ENCODE measurements at regions not wholly inside any gene's neighbourhood (a gene's known extent, or its start where the extent isn't known, plus 50 kb on each side); places are given as distances from the start of the nearest gene placed in this dataset.

DNA sequence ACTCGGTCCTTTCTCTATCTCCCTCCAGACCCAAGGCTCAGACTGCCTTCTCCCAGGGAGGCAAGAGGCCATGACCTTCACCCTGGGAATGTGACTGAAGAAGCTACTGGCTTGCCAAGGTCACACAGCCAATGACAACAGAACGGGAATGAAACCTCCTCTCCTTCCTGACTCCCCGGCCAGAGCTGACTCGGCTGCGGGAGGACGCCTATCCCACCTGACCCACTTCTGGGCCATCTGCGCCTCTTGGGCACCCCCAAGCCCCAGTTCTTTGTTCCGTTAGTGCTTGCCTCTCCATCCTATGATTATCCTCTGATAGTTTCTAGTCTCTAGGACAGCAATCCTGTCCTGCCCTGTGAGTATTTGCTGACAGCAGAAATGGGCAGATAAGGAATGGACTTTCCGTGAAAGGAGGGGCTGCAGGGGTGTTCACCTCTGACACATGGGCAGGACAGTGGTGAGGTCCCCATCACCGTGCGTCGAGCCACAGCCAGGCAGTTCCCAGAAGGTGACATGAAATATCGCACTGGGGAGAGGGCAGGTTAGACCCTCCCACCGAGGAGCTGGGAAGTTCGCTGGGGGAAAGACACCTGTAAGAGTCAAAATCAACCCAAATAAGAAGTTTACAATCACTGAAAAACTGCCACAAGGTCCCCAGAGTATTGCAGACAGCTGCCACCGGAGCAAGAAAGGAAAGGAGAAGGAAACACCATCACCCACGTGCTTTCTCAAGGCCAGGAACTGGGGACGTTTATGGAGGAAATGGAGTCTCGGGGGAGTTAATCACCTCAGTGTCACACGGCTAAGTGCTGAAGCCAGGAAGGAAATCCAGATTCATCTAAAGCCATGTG, 63.0 kb downstream of the INSIG1 start (continued):
- TF ChIP-seq FOXK1 (CRISPR knock-in tag; IDR thresholded peaks at IDR 0.05; ENCODE audit: borderline replicate concordance) (no peak), ZNF79 (CRISPR knock-in tag; IDR thresholded peaks at IDR 0.05; ENCODE audit: low read depth) (no peak), HMG20B (CRISPR knock-in tag; IDR thresholded peaks at IDR 0.05) (no peak), PTBP1 (IDR thresholded peaks at IDR 0.05; ENCODE audit: low read depth, low read length) (no peak), DIDO1 (tag; IDR thresholded peaks at IDR 0.05; ENCODE audit: low read depth) (no peak), PPARD (CRISPR knock-in tag; IDR thresholded peaks at IDR 0.05) (no peak), ZNF3 (CRISPR knock-in tag; IDR thresholded peaks at IDR 0.05) (no peak), ETV5 (CRISPR knock-in tag; IDR thresholded peaks at IDR 0.05; ENCODE audit: low read depth) (no peak), ZNF551 (CRISPR knock-in tag; IDR thresholded peaks at IDR 0.05) (no peak), TARDBP (IDR thresholded peaks at IDR 0.05) (no peak)
- TF ChIP-seq, protein P1, sequence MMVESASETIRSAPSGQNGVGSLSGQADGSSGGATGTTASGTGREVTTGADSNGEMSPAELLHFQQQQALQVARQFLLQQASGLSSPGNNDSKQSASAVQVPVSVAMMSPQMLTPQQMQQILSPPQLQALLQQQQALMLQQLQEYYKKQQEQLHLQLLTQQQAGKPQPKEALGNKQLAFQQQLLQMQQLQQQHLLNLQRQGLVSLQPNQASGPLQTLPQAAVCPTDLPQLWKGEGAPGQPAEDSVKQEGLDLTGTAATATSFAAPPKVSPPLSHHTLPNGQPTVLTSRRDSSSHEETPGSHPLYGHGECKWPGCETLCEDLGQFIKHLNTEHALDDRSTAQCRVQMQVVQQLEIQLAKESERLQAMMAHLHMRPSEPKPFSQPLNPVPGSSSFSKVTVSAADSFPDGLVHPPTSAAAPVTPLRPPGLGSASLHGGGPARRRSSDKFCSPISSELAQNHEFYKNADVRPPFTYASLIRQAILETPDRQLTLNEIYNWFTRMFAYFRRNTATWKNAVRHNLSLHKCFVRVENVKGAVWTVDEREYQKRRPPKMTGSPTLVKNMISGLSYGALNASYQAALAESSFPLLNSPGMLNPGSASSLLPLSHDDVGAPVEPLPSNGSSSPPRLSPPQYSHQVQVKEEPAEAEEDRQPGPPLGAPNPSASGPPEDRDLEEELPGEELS (CRISPR knock-in tag; IDR thresholded peaks at IDR 0.05; ENCODE audit: borderline replicate concordance): no peak

Data from K562 (cell line).